T1000 (cell line): ENCODE measurements at regions not wholly inside any gene's neighbourhood (a gene's known extent, or its start where the extent isn't known, plus 50 kb on each side); places are given as distances from the start of the nearest gene placed in this dataset.

ENCODE experiments used
- DNase-seq: peaks from one replicate; lab custom pipeline; 2025; ENCODE audit warnings: mixed read lengths; lab: John Stamatoyannopoulos, UW

DNA sequence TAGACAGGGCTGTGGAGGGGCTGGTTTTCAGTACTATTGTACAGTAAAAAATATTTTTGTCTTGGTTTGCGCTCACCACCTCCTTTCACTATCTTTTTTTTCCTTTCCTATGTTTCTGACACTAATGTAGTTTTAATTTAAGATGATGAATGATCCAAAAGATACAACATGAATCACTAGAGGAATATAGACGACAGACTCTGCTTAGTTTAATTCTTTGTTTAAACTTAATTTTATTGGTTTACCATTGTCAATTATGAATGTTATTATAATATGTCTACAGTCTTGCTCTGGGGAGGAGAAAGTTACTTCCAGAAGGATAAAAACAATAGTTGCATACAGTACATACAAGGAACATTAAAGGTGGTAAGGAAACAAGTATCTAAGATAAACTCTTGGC, 682.4 kb upstream of the ADGRL4 start:
- no peak for DNase-seq

DNA sequence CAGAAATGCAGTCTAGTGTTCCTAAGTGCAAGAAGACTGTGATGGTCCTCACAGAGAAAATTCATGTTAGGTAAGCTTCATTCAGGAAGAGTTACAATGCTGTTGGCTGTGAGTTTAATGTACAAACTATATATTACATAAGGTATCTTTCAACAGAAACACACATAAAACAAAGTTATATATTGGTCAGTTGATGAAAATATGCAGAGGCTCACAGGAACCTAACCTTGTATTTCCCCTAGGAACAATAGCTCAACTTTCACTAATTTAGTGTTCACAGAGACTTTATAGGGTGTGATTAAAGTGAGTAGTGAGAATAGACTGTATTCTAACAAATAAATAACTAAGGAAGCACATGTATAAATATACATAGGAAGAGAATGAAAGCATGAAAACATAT, 676.9 kb upstream of the ADGRL4 start:
- no peak for DNase-seq

DNA sequence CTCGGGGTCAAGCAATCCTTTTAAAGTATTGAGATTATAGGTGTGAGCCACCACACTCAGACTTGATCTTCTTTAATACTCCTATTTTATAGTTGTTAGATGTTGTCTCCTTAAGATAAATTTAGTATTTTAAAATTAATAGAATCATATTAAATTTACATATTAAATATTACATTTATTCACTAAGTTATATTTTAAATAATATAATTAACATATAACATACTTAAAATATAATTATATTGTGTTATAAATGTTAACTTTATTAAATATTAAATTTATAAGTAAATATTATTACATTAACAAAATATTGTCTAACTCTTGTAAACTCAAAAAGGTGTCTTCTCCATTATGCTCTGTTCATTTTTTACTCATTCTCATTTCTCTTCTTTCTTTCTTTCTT, 675.9 kb upstream of the ADGRL4 start:
- no peak for DNase-seq

DNA sequence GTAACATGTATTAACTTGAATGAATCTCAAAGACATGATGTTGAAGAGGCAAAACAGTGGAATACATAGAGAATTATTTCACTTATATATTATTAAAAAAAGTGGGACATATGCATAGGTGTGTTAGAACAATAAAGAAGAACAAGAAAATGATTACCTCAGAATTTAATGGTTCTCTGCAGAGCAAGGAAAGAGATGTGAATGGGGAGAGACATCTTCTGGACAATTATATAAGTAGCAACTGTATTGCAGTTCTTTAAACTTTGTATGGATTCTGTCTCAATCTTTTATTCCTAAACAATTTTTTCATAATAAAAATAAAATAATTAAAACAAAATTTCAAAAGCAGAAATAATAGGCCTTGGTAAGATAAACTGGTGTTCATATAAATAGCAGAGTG, 674.9 kb upstream of the ADGRL4 start:
- DNase-seq, result no peak

DNA sequence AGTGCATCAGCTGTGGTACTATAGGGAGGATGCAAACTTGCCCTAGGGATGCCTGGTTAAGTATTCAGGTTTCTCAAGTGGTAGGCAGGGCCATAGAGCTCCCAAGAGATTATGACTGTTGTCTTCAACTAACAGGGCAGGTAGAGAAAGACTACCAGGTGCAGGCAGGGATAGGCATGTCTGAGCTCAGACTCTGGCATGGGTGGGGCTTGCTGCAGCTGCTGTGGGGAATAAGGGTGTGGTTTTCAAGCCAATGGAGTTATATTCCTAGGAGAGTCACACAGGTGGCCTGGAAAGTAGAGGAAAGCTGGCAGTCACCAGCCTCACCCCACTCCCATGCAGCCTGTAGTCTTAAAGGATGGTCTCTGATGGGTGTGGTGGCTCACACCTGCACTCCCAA, 673.4 kb upstream of the ADGRL4 start:
- DNase-seq, result no peak

DNA sequence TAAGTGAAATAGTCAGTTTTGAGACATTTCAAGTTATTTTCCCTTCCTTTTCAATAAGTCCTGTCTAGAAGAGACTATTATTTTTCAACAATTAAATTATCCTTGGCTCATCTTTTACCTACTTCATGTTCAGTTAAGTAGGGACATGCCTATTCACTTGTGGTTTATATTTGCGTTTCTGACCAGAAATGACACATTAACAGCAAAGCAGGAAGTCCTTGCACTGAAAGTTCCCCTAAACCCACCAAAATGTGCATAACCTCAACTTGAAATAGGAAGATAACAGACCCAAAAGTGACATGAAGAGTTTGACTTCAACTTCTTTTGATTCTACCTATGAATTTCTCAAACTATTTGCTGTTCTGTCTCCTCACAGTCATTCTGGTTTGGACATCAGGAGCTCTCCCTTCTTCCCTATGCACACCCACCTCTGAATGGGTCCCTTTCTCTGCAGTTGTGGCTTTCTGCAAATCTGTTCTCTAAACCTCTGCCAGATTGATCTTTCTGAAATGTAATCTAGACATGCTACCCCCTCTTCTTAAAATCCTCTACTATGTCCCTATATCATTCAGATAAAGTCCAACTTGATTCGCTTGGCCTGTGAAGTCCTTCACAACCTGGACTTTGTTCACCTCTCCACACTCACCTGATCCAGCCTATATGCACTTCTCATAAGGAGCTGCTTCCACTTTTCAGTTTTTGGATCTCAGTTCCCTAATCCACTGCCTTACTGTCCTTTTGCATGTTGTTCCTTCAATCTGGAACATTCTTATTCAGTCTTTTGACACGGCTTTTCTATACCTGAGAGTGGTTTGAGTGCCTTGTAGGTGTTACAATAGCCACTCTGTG, 661.5 kb upstream of the ADGRL4 start:
- DNase-seq, result no peak

DNA sequence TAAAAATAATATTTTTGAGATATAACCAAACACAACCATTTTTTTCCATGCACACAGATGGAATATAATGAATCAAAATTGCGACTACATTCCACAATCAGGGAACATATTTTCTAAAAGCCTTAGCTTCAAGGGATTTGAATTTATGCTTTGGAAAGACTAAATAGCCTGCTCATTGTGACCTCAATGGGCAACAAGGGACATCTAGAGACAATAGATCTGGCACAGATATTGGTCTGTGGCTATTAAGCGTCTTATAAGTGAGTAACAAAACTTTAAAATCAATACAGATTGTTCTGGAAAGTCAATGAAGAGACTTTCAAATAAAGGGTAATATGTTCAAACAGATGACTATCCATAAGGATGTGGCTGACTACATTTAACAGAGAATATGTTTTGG, 660.6 kb upstream of the ADGRL4 start:
- DNase-seq, result no peak

DNA sequence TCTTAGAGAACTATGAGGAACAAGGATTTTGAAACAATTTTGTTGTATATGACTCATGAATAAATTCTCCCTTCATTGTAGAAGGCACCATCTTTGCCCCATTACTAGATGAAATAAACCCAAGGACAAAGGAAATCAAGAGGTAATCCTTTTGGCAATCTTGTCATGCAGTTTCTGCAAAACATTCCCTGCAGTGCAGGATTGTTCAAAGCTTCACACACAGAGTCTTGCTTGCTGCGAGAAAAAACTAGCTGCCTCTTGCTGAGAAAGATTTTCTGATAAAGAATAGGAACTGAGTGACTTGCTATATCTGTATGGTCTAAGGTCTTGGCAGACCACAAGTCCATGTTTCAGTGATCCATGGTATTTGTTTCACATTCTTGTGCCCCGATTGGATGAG, 657.4 kb upstream of the ADGRL4 start:
- DNase-seq, result no peak

DNA sequence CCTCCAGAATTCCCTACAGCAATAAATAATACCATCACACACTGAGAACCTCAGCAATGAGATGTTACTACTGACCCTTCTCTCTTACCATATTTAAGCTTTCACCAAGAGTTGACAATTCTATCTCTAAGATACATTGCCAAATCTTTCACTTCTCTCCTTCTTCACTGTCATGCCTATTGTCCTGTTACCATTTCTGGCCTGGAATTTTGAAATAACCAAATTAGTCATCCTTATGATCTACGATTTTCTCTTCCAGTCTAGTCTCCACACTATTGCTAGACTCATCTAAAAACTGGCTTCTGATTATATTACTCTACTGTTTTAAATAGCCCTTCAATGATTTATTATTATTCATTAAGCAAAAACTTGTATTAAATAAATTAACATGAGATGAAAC, 656.1 kb upstream of the ADGRL4 start:
- DNase-seq, result no peak

DNA sequence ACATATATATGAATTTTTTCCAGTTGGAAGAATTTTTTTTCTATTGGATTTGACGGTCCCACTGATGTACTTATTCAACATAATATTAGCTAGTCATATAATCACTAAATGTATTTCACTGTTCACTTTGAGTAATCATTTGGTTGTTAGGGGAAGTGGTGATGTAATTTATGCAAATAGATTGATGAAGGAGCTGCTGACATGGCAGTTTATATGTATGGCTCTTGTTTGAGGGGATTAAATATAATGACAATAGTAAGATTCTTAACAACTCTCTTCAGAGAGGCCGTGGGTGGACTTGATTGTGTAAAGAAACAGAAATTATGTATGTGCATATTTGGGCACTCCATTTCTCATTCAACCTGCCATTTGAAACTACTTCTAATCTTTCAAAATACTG, 653.6 kb upstream of the ADGRL4 start:
- no peak for DNase-seq

DNA sequence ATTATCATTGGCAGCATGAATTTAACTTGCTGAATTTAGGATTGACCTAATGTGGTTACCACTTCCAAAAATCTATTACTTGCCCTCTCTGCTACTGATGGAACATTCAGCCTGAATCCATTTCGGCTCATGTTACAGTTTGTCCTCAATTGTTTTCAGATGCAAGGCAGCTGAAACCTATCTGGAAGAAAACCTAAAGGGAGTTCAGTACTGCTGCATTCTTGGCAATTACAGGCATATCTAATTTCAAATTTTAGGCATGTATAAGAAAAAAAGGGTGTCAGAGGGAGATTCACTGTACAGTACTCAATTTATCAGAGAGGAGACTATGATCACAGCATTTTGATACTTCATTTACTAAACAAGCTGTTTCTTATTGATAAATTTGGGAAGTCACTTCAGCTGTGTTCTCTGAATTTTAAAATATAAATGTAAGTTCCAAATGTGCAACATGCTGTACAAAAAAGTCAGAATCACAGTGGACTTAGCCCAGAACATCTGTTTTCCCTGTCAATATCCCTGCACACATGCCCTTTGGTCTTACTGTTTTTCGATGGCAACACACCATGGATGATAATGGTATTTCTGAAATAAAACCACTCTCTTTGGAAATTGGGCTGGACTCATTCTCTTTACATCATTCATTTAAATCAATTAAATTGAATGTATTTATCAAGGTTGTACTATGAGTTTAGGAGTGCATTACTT, 651.6 kb upstream of the ADGRL4 start:
- no peak for DNase-seq

DNA sequence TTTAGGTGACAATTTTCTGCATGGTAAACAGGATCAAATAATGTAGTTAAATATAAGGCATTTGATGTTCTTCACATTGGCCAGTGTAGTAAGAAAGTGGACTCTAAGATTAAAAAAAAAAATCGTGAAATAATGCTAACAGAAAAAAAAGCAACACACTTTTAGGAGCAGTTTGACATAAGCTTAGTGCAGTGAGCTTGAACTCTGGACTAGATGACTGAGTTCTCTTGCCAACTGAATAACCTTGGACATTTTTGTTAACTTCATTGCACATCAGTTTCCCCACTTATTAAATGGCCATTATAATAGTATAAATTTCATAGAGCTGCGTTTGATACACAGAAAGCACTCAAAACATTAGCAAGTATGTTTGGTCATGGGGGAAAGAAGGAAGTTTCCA, 649.3 kb upstream of the ADGRL4 start:
- no peak for DNase-seq

DNA sequence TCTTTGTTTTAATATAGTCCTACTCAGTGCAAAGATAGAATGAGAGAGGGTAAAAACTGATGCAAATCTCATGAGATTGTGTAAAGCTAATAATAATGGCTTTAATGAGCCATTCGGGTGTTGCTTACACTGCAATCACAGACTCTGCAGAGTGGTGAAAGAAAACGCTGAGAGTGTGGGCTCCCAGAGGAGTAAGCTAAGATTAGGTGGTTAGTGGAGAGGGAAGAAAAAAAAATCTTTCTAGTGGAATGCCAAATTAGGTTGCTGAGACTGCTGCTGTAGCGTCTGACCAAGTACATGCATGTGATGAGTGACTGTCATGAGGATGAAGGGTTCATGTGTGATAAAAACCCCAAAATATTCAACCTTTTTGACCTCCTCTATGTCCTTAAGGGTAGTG, 645.9 kb upstream of the ADGRL4 start:
- DNase-seq, result no peak

DNA sequence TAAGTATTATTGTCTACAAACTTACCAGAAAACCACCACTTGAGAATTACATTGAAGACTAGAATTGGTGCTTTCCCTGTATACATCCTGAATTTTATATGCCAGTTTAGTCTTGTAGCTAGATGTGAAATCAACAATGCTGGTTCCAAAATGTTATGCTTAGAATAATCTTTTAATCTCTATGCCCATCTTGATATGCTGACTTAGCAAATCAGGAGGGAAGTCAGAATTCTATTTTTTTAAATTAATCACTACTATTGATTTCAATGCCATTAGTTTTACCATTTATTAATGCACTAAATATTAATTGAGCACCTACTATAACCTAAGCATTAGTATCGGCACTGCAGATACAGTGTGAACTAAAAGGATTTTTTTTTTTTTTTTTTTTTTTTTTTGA, 641.6 kb upstream of the ADGRL4 start:
- no peak for DNase-seq

DNA sequence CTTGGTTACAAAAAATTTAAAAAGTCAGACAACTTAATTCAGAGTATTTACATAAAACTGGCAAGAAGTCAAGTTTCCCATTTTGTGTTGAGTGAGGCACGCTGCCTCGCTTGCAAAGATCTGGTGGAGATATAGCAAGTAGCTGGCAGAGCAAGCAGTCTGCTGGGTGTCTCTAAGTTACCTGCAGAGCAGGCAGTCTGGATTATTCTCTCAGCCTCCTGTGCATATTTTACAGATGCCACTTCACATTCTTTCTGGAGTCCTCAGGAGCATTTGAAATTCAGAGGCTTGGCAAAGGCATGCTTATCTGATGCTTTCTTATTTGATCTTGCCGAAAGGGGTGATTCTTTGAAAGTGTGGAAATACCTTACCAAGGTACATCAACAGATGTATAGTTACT, 640.4 kb upstream of the ADGRL4 start:
- DNase-seq, result no peak

DNA sequence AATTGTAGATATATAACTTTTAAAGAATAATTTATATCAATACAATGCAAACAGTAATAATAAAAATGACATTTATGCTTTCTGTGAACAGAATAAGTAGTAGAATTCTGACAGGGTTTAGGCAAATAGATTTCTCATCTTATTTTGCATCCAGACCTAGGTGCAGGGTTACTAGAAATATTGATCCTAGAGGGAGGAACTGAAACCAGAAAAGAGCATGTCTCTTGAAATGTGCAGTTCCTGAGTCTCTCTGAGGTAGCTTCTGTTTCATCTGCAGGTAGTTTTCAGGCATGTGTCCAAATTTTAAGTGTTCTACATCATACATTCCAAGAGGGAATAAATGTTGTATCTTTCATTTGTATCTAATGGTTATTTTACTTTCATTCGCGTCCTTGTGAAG, 631.9 kb upstream of the ADGRL4 start:
- DNase-seq, result no peak

DNA sequence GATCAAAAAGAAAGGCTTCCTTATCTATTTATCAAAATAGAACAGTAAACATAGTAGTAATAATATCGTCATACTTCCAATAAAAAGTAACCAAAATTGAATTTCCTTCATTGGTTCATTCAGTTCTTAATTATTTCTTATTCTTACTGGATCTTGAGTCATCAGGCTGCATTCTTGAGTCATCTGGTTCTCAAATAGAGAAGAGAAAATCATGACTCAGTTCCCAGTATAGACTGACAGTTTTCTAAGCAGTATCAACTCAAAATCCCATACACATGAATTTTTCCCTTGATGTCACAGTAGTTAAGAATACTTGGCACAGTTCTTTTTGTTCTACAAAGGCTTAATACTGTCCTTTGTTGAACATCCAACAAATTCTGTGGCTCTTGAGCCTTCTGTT, 626.9 kb upstream of the ADGRL4 start:
- no peak for DNase-seq

DNA sequence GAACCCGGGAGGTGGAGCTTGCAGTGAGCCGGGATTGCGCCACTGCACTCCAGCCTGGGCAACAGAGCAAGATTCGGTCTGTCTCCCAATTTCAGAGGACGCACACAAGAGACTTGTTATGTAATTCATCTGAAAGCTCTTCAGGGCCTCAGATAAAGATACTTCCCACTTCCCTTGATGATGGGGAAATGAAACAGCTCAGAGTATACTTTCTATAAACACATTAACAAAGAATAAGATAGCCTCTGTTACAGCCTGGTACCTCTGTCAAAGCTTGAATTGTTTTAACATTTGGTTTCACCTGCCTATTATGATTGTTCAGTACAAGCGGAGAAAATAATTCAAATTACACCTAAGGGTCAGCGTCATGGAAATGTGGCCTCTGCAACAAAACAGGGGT, 622.9 kb upstream of the ADGRL4 start:
- no peak for DNase-seq

DNA sequence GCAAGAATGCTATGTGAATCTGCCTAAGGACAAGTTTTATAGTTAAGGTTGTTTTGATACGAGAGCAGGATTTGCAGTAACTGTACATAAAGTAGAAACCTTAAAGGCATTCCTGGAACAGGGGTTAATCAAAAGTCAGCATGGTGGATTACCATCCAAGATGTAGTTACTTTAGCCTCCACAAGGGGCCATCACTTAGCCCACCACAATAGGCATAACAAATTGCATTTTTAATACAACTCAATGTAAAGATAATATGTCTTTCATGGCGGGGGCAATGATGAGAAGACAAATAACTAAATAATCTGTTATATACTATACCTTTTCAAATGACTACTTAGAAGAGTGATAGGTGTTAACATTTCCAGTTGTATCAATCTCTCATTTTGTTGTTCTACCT, 611.2 kb upstream of the ADGRL4 start:
- no peak for DNase-seq

DNA sequence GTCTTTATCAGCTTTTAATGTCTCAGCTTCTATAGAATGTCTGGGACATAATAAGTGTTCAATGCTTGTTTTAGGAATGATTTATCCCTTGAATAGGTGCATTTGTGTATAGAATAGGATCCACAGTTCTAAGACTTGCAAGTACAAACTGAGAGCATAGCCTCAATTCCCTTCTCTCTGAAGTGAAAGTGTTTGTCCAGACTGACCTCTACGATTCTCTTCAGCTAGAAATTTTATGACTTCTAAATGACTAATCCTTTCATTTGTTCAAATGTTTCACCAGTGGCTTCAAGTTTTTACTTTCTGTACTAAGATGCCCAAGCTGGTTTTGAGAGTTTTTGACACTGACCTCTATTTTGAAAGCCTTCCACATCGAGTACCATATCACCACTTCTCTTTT, 608.2 kb upstream of the ADGRL4 start:
- DNase-seq, result no peak

DNA sequence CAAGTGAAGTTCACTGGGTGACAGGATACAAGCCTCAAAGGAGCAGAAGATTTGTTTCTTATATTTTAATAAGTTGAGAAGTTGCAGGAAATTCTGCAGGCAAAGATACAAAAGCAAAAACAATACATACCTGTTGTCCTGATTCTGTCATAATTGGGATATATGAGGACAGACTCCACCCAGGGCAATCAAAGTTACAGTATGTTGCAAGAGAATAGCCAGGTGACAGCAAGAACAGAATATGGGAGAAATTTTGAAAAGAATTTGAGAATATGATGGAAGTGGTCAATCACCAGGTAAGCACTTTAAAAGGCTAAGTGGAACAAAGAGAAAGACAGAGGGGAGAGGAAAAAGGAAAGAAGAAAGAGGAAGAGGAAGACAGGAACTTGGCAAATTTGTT, 607.6 kb upstream of the ADGRL4 start:
- DNase-seq, result no peak

DNA sequence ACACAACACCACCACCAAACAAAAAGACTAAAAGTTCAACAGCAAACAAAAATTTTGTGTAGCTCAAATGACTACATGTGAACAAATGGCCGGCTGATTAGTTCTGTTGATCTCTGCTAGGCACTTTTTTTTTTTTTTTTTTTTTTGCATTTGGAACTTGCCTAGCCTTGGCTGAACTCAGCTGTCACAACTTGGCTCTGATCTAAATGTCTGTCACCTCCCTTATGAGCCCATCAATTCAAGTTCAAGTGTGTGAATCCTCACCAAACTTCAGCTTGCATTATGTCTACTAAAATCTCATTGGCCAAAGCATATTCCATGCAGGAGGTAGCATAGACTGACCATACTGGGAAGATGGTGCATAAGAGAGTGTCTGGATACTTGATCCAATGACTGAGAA, 606.5 kb upstream of the ADGRL4 start:
- no peak for DNase-seq

DNA sequence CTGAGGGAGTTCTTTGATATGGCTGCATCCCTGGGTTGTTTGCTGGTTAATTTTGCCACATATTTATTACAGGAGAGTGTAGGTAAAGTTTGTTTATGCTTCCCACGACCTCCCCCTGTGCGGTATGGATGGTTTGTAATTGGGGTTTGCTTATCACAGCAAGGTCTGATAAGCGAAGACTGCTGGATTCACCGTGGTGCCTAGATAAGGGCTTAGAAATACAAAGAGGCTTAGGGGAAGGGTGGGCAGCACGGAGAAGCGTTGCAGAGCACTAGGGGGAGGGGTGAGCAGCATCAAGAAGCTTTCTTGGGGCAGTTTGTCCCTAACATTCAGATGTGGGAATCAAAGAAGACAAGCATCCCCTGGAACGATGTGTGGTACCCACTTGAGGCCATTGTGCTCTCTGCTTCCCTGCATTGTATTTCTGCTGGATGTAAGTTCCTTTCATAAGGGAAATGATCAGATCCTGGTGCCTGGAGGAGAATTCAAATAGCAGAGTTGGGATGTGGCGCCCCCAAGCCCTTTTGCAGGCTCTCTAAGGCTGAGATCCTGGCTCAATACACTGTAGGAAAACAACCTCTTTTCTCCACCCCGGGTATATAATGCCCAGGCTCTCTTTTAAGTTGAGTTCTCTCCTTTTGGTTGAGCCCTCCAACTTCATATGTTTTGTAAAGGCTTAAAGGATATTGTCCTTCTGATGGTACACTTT, 598.1 kb upstream of the ADGRL4 start:
- no peak for DNase-seq
